IMR-90 (cell line): ENCODE measurements at regions not wholly inside any gene's neighbourhood (a gene's known extent, or its start where the extent isn't known, plus 50 kb on each side); places are given as distances from the start of the nearest gene placed in this dataset.

Experiments used
- ATAC-seq: fragments of 200-7000 bp; cut with Tn5 transposase; 2 replicates; pipeline ENCODE4 v1.9.1; 2020; ENCODE audit warnings: low read depth, mild to moderate bottlenecking, moderate library complexity
- BruUV-seq: library from RNA; stranded (reverse); fragments of 400-500 nt; replicated peaks from 2 replicates; lab custom pipeline; 2021; lab: Mats Ljungman, UMichigan
- CTCF ChIA-PET: fragments of 300-600 bp; formaldehyde crosslinking; extraction: SDS; loops from one replicate; lab custom pipeline; 2021; ENCODE audit warnings: antibody characterized with exemption; lab: Yijun Ruan, JAX
- POLR2A ChIA-PET: fragments of 300-600 bp; sonication (Branson Sonifier 250); formaldehyde crosslinking; loops from one replicate; lab custom pipeline; 2022; ENCODE audit warnings: antibody characterized with exemption; ENCODE audit not compliant: unreplicated experiment; lab: Charles Lee
- DNase-seq: peaks from one replicate; pipeline ENCODE4 v3.0.0; 2013
- H2AFZ ChIP-seq: replicated peaks from 2 replicates; pipeline ENCODE3; 2013; ENCODE audit warnings: low read length, mild to moderate bottlenecking; ENCODE audit not compliant: poor library complexity
- H2AK5ac ChIP-seq: 2 replicates; pipeline ENCODE4 v1.6.1; 2013; ENCODE audit warnings: low read depth, low read length, inconsistent platforms
- H2AK9ac ChIP-seq: replicated peaks from 2 replicates; pipeline ENCODE3; 2013; ENCODE audit warnings: mild to moderate bottlenecking, low read depth, low read length, moderate library complexity; ENCODE audit not compliant: poor library complexity
- H2BK120ac ChIP-seq: 2 replicates; pipeline ENCODE4 v1.6.1; 2013; ENCODE audit warnings: low read depth, low read length, inconsistent platforms
- H2BK15ac ChIP-seq: 3 replicates; pipeline ENCODE4 v1.6.1; 2013; ENCODE audit warnings: low read depth, low read length, inconsistent platforms
- H2BK20ac ChIP-seq: 2 replicates; pipeline ENCODE4 v1.6.1; 2013; ENCODE audit warnings: low read depth, mild to moderate bottlenecking, inconsistent platforms, low read length, moderate library complexity
- H2BK5ac ChIP-seq: 2 replicates; pipeline ENCODE4 v1.6.1; 2013; ENCODE audit warnings: mild to moderate bottlenecking, low read depth, low read length, inconsistent platforms; ENCODE audit not compliant: poor library complexity, severe bottlenecking
- H3K14ac ChIP-seq: replicated peaks from 2 replicates; pipeline ENCODE4 v1.6.1; 2013; ENCODE audit warnings: low read depth, low read length, inconsistent platforms
- H3K18ac ChIP-seq: 2 replicates; pipeline ENCODE4 v1.6.1; 2013; ENCODE audit warnings: low read depth, low read length, control low read depth
- H3K23ac ChIP-seq: 2 replicates; pipeline ENCODE4 v1.6.1; 2013; ENCODE audit warnings: low read depth, low read length, inconsistent platforms
- H3K27ac ChIP-seq: 2 replicates; pipeline ENCODE4 v1.5.1; 2013; ENCODE audit warnings: mild to moderate bottlenecking, control low read depth, low read length; ENCODE audit not compliant: insufficient read depth
- H3K27me3 ChIP-seq: 2 replicates; pipeline ENCODE4 v1.6.1; 2013; ENCODE audit warnings: low read length; ENCODE audit not compliant: control insufficient read depth, insufficient read depth
- H3K36me3 ChIP-seq: 2 replicates; pipeline ENCODE4 v1.6.1; 2013; ENCODE audit warnings: low read length, mixed read lengths; ENCODE audit not compliant: control insufficient read depth, insufficient read depth
- H3K4ac ChIP-seq: 2 replicates; pipeline ENCODE4 v1.6.1; 2013; ENCODE audit warnings: low read depth, low read length, inconsistent platforms
- H3K4me1 ChIP-seq: 2 replicates; pipeline ENCODE4 v1.6.1; 2013; ENCODE audit warnings: low read length, mixed read lengths; ENCODE audit not compliant: control insufficient read depth, insufficient read depth
- H3K4me2 ChIP-seq: 2 replicates; pipeline ENCODE4 v1.6.1; 2013; ENCODE audit warnings: low read depth, mild to moderate bottlenecking, control low read depth, low read length, moderate library complexity
- H3K4me3 ChIP-seq: 2 replicates; pipeline ENCODE4 v1.5.1; 2013; ENCODE audit warnings: low read depth, mild to moderate bottlenecking, control low read depth, low read length, moderate library complexity; ENCODE audit not compliant: insufficient read depth
- H3K56ac ChIP-seq: 2 replicates; pipeline ENCODE4 v1.6.1; 2013; ENCODE audit warnings: low read length, inconsistent platforms; ENCODE audit not compliant: insufficient read depth; ENCODE audit errors: extremely low read depth
- H3K79me1 ChIP-seq, 2 experiments: 2 replicates each; pipeline ENCODE4 v1.6.1; 2013; ENCODE audit warnings: low read length in 2 of 2, inconsistent platforms in 1 of 2, low read depth in 1 of 2
- H3K9ac ChIP-seq: 2 replicates; pipeline ENCODE4 v1.6.1; 2013; ENCODE audit warnings: low read depth, low read length, control low read depth
- H3K9me1 ChIP-seq: 2 replicates; pipeline ENCODE4 v1.6.1; 2013; ENCODE audit warnings: low read length, inconsistent platforms; ENCODE audit not compliant: insufficient read depth
- H3K9me3 ChIP-seq: 2 replicates; pipeline ENCODE4 v1.6.1; 2013; ENCODE audit warnings: low read length; ENCODE audit not compliant: control insufficient read depth, insufficient read depth
- H4K20me1 ChIP-seq: 2 replicates; pipeline ENCODE4 v1.6.1; 2013; ENCODE audit warnings: low read length, inconsistent platforms; ENCODE audit not compliant: insufficient read depth
- H4K5ac ChIP-seq: 2 replicates; pipeline ENCODE4 v1.6.1; 2013; ENCODE audit warnings: mild to moderate bottlenecking, low read depth, low read length, control low read depth
- H4K8ac ChIP-seq, 2 experiments: 2 replicates each; pipeline ENCODE4 v1.6.1; 2013; ENCODE audit warnings: low read depth in 2 of 2, low read length in 2 of 2, control low read depth in 1 of 2, inconsistent platforms in 1 of 2
- H4K91ac ChIP-seq: 2 replicates; pipeline ENCODE4 v1.6.1; 2013; ENCODE audit warnings: low read depth, low read length, inconsistent platforms; ENCODE audit not compliant: insufficient read depth
- BHLHE40 ChIP-seq: fragments of 150-350 bp; IDR thresholded peaks from 2 replicates; pipeline ENCODE4 v1.6.1; 2016; ENCODE audit warnings: mild to moderate bottlenecking, low read depth, low read length
- CEBPB ChIP-seq: IDR thresholded peaks from 2 replicates; pipeline ENCODE4 v1.6.1; 2012; ENCODE audit warnings: low read depth, low read length, improper control_type of control experiment
- MAZ ChIP-seq: IDR thresholded peaks from 2 replicates; pipeline ENCODE4 v1.6.1; 2012; ENCODE audit warnings: low read depth, mild to moderate bottlenecking, low read length, improper control_type of control experiment, moderate library complexity, borderline replicate concordance
- RAD21 ChIP-seq: IDR thresholded peaks from 2 replicates; pipeline ENCODE4 v1.6.1; 2012; ENCODE audit warnings: low read length, improper control_type of control experiment
- WGBS, 2 experiments: methylation state at CpG; one replicate each; pipeline versions ENCODE4 v1.1.5 to v1.1.7; 2013; ENCODE audit warnings: missing lambda C conversion rate in 2 of 2; ENCODE audit not compliant: insufficient read length in 1 of 2; ENCODE audit errors: extremely low coverage in 2 of 2; 5-methylcytosine and 5-hydroxymethylcytosine counted together
- dilution Hi-C: fragments of 300-500 bp; cut with HindIII; formaldehyde crosslinking; loops from one replicate; pipeline ENCODE4 v1.14.3; 2018; ENCODE audit warnings: low sequenced_read_pairs; ENCODE audit not compliant: unreplicated experiment
- in situ Hi-C: fragments of 300-500 bp; cut with MboI; formaldehyde crosslinking; loops from 3 replicates; pipeline ENCODE4 v1.14.3; 2019; ENCODE audit warnings: low sequenced_read_pairs, inconsistent platforms, mixed read lengths
- intact Hi-C: fragments of 100-400 bp; cut with micrococcal nuclease; formaldehyde crosslinking; loops from 2 replicates; pipeline ENCODE4 v1.10.0; 2022
- TF ChIP-seq, protein P1 (sequence below): fragments of 150-350 bp; IDR thresholded peaks from 2 replicates; pipeline ENCODE4 v1.6.1; 2016; ENCODE audit warnings: low read depth, mild to moderate bottlenecking, low read length, moderate library complexity, borderline replicate concordance
- TF ChIP-seq, protein P2 (sequence below): conservative IDR thresholded peaks from 2 replicates; pipeline ENCODE4 v1.5.1; 2012; ENCODE audit warnings: mild to moderate bottlenecking, low read depth, low read length, improper control_type of control experiment

DNA sequence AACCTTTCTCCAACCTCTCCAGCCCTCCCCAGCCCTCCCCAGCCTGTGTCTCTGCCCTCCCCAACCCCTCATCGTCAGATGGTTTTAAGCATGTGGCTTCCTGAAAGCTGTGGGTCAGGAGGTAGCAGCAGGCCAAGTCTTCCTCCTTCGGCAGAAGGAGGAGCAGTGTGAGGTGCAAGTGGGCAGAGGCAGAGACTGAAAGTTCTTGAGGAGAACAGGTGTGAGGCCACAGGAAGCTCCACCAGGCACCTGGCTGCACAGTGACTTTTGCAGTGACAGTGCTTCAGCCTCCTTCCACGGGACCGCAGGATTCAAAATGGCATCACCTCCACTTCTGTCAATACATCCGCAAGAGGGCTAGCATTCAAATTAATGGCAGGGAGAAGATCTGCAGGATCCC is 203.9 kb upstream of the LEF1 start:
- H3K18ac ChIP-seq, result no peak overlapping the region
- no TSS peak for BruUV-seq
- dilution Hi-C loops (no loop called here), intact Hi-C loops (no loop called here), in situ Hi-C loops (no loop called here)
- no peak overlapping the region for H3K23ac ChIP-seq
- H3K4me3 ChIP-seq, result no peak overlapping the region
- H2BK15ac ChIP-seq, result no peak overlapping the region
- CTCF ChIA-PET, result interaction anchor here (1.9 kb wide), 1 partner anchor 9 kb away, joined by 6 read pairs; no protein-coding TSS in a partner anchor
- no peaks in the 10 kb centered on the region for H3K9me3 ChIP-seq
- H3K27ac ChIP-seq, result no peak overlapping the region
- no peak overlapping the region for H4K8ac ChIP-seq
- DNase-seq (no peak), ATAC-seq (no peak)
- no peak overlapping the region for H2AK9ac ChIP-seq
- H3K4ac ChIP-seq, result no peak overlapping the region
- H3K4me2 ChIP-seq, result no peak overlapping the region
- POLR2A ChIA-PET, result no interaction called here
- H3K36me3 ChIP-seq, result no peaks in the 10 kb centered on the region
- H2BK5ac ChIP-seq, result no peak overlapping the region
- WGBS, 2 experiments, result no CpG with 5 or more reads among the region's 5 CpGs
- no peaks in the 10 kb centered on the region for H3K79me1 ChIP-seq
- no peak overlapping the region for H3K14ac ChIP-seq
- no peak overlapping the region for H3K9ac ChIP-seq
- H3K56ac ChIP-seq, result no peak overlapping the region
- no peak overlapping the region for H4K5ac ChIP-seq
- no peak overlapping the region for H2BK20ac ChIP-seq
- no peaks in the 10 kb centered on the region for H3K9me1 ChIP-seq
- no peak overlapping the region for H4K91ac ChIP-seq
- no peaks in the 10 kb centered on the region for H3K4me1 ChIP-seq
- no peaks in the 10 kb centered on the region for H4K20me1 ChIP-seq
- no peak overlapping the region for H2AK5ac ChIP-seq
- TF ChIP-seq BHLHE40 (no peak), CEBPB (no peak), MAZ (no peak), RAD21 (no peak)
- TF ChIP-seq, protein P1, sequence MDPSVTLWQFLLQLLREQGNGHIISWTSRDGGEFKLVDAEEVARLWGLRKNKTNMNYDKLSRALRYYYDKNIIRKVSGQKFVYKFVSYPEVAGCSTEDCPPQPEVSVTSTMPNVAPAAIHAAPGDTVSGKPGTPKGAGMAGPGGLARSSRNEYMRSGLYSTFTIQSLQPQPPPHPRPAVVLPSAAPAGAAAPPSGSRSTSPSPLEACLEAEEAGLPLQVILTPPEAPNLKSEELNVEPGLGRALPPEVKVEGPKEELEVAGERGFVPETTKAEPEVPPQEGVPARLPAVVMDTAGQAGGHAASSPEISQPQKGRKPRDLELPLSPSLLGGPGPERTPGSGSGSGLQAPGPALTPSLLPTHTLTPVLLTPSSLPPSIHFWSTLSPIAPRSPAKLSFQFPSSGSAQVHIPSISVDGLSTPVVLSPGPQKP, result no peak
- TF ChIP-seq, protein P2, sequence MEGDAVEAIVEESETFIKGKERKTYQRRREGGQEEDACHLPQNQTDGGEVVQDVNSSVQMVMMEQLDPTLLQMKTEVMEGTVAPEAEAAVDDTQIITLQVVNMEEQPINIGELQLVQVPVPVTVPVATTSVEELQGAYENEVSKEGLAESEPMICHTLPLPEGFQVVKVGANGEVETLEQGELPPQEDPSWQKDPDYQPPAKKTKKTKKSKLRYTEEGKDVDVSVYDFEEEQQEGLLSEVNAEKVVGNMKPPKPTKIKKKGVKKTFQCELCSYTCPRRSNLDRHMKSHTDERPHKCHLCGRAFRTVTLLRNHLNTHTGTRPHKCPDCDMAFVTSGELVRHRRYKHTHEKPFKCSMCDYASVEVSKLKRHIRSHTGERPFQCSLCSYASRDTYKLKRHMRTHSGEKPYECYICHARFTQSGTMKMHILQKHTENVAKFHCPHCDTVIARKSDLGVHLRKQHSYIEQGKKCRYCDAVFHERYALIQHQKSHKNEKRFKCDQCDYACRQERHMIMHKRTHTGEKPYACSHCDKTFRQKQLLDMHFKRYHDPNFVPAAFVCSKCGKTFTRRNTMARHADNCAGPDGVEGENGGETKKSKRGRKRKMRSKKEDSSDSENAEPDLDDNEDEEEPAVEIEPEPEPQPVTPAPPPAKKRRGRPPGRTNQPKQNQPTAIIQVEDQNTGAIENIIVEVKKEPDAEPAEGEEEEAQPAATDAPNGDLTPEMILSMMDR, result no peak
- no peak overlapping the region for H2BK120ac ChIP-seq
- peaks cover 30% of the 10 kb centered on the region for H3K27me3 ChIP-seq
- H2AFZ ChIP-seq, result no peak overlapping the region
